Endothelial cell of umbilical vein (primary cell): ENCODE measurements at regions not wholly inside any gene's neighbourhood (a gene's known extent, or its start where the extent isn't known, plus 50 kb on each side); places are given as distances from the start of the nearest gene placed in this dataset.

Source experiments
- BruUV-seq: library from RNA; stranded (reverse); fragments of 400-500 nt; replicated peaks from 2 replicates; lab custom pipeline; 2021; lab: Mats Ljungman, UMichigan
- CTCF ChIA-PET: fragments of 300-600, 350-600 bp; sonication (Branson Sonifier 250); formaldehyde crosslinking; loops from one replicate; lab custom pipeline; 2021; ENCODE audit warnings: antibody characterized with exemption, inconsistent platforms; lab: Charles Lee
- POLR2A ChIA-PET: fragments of 300-600, 350-600 bp; sonication (Branson Sonifier 250); formaldehyde crosslinking; loops from one replicate; lab custom pipeline; 2021; ENCODE audit warnings: antibody characterized with exemption, inconsistent platforms; lab: Charles Lee
- DNase-seq: peaks from one replicate; pipeline ENCODE4 v3.0.0-alpha.2; 2011; ENCODE audit warnings: low read depth, low spot score
- FAIRE-seq: peaks from 2 replicates; lab custom pipeline; 2011; peaks lifted over from hg19 to GRCh38; lab: Jason Lieb, UNC
- H2AFZ ChIP-seq: 2 replicates; pipeline ENCODE4 v1.6.0; 2012; ENCODE audit warnings: low read depth, low read length, control low read depth, inconsistent platforms
- H3K27ac ChIP-seq: 2 replicates; pipeline ENCODE4 v1.5.1; 2011; ENCODE audit warnings: low read depth, mild to moderate bottlenecking, control low read depth, low read length, moderate library complexity; ENCODE audit not compliant: insufficient read depth
- H3K27me3 ChIP-seq, 2 experiments: 2 replicates each; pipeline versions ENCODE4 v1.6.0 to v1.6.1; 2011; ENCODE audit warnings: low read length in 2 of 2, mixed read lengths in 1 of 2; ENCODE audit not compliant: control insufficient read depth in 2 of 2, insufficient read depth in 2 of 2
- H3K36me3 ChIP-seq, 2 experiments: 2 replicates in 1 of 2; 3 replicates in 1 of 2; pipeline ENCODE4 v1.5.1; 2011; ENCODE audit warnings: low read length in 2 of 2, mild to moderate bottlenecking in 1 of 2, moderate library complexity in 1 of 2; ENCODE audit not compliant: control insufficient read depth in 2 of 2, insufficient read depth in 2 of 2; ENCODE audit errors: extremely low read depth in 1 of 2
- H3K4me1 ChIP-seq: 3 replicates; pipeline ENCODE4 v1.5.1; 2011; ENCODE audit warnings: mild to moderate bottlenecking, low read length; ENCODE audit not compliant: control insufficient read depth, insufficient read depth; ENCODE audit errors: extremely low read depth
- H3K4me2 ChIP-seq: 2 replicates; pipeline ENCODE4 v1.6.1; 2011; ENCODE audit warnings: low read length, control low read depth, mixed read lengths; ENCODE audit not compliant: insufficient read depth
- H3K4me3 ChIP-seq, 3 experiments: fragments of 200-600 bp in 1 of 3; sonication (generic), shearing (Covaris generic) in 1 of 3; replicated peaks in 1 of 3; 2 replicates each; pipeline ENCODE4 v1.5.1; 2011 to 2016; ENCODE audit warnings: control low read depth in 3 of 3, low read length in 3 of 3, mild to moderate bottlenecking in 2 of 3, inconsistent platforms in 1 of 3, low read depth in 1 of 3, moderate library complexity in 1 of 3; ENCODE audit not compliant: insufficient read depth in 1 of 3
- H3K79me2 ChIP-seq: 2 replicates; pipeline ENCODE4 v1.6.0; 2012; ENCODE audit warnings: low read length, inconsistent platforms; ENCODE audit not compliant: control insufficient read depth, insufficient read depth
- H3K9ac ChIP-seq: replicated peaks from 2 replicates; pipeline ENCODE3; 2011; ENCODE audit warnings: low read length, control low read depth; ENCODE audit not compliant: insufficient read depth; ENCODE audit errors: extremely low read depth
- H3K9me1 ChIP-seq: replicated peaks from 3 replicates; pipeline ENCODE4 v1.6.0; 2011; ENCODE audit warnings: mild to moderate bottlenecking, low read length; ENCODE audit not compliant: control insufficient read depth, insufficient read depth; ENCODE audit errors: extremely low read depth
- H3K9me3 ChIP-seq: replicated peaks from 2 replicates; pipeline ENCODE4 v1.5.1; 2012; ENCODE audit warnings: low read length, inconsistent platforms; ENCODE audit not compliant: control insufficient read depth, insufficient read depth
- H4K20me1 ChIP-seq: replicated peaks from 2 replicates; pipeline ENCODE3; 2011; ENCODE audit warnings: mild to moderate bottlenecking, low read length; ENCODE audit not compliant: control insufficient read depth, insufficient read depth; ENCODE audit errors: extremely low read depth
- FOS ChIP-seq: IDR thresholded peaks from 2 replicates; pipeline ENCODE4 v1.6.1; 2011; ENCODE audit warnings: mild to moderate bottlenecking, low read length, moderate library complexity, borderline replicate concordance; ENCODE audit not compliant: insufficient read depth
- POLR2AphosphoS5 ChIP-seq: IDR thresholded peaks from 2 replicates; pipeline ENCODE4 v1.6.1; 2012; ENCODE audit warnings: low read depth, mild to moderate bottlenecking, control low read depth, low read length, moderate library complexity; ENCODE audit not compliant: insufficient read depth
- dilution Hi-C: fragments of 300-500 bp; cut with MboI; formaldehyde crosslinking; loops from one replicate; pipeline ENCODE4 v1.15.0; 2019; ENCODE audit warnings: low sequenced_read_pairs; ENCODE audit not compliant: extremely low pct_ligation_motif_present
- intact Hi-C: fragments of 100-400 bp; cut with micrococcal nuclease; formaldehyde crosslinking; loops from one replicate; pipeline ENCODE4 v1.10.0; 2022
- TF ChIP-seq, protein P1 (sequence below): IDR thresholded peaks from 2 replicates; pipeline ENCODE4 v1.6.1; 2011; ENCODE audit not compliant: insufficient read depth, insufficient read length

DNA sequence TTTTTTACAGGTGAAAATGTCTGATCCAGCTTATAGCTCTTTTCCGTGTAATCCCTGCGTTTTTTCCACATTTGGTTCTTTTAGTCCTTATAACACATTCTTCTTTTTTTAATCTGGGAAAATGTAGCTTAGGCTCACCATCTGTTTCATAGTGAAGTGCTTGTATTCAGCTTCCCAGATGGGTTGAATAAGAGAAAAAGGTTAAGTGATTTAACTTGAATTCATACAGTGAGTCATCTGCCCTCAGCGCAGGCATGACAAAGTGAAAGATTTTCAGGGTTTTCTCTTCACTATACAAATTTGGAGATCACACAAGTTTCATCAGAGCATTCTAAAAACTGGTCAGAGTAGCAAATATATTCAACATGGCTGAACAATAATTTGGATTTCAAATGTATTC is 224.8 kb downstream of the SPRY2 start:
- BruUV-seq, result no TSS peak
- no peak overlapping the region for H3K27ac ChIP-seq

DNA sequence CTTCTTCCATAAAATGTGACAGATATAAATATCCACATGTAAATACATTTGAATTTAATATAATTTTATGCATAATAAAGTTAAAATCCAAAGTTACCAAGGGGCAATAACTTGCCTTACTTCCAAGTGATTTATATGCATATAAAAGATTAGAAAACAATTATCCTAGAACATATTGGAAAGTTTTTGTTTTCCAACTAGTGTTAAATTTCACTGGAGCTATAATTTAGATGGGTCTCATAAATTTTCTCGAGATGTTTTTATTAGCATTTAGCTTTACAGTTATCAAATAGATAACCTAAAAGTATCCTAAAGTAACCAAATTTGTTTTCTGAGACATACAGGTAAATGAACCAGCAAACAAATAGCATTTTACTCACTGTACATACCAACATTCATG is 225.3 kb downstream of the SPRY2 start:
- ChIA-PET POLR2A (no interaction called here), CTCF (interaction anchor here (1.0 to 1.9 kb wide), 6 partner anchors 10 to 67 kb away, joined by 3 to 5 read pairs (median 4); no protein-coding TSS in a partner anchor)
- no peak overlapping the region for H3K9ac ChIP-seq
- dilution Hi-C loops, result no loop called here
- TF ChIP-seq POLR2AphosphoS5, result no peak
- no peaks in the 10 kb centered on the region for H3K27me3 ChIP-seq
- no peaks in the 10 kb centered on the region for H3K9me3 ChIP-seq
- no peak overlapping the region for H3K27ac ChIP-seq
- no TSS peak for BruUV-seq
- intact Hi-C loops, result no loop called here
- H3K36me3 ChIP-seq, result no peaks in the 10 kb centered on the region
- no peak for FAIRE-seq
- DNase-seq, result no peak
- no peaks in the 10 kb centered on the region for H4K20me1 ChIP-seq
- no peak overlapping the region for H3K4me2 ChIP-seq
- H2AFZ ChIP-seq, result no peak overlapping the region
- H3K4me3 ChIP-seq, result no peak overlapping the region
- no peaks in the 10 kb centered on the region for H3K79me2 ChIP-seq
- no peaks in the 10 kb centered on the region for H3K4me1 ChIP-seq
- no peaks in the 10 kb centered on the region for H3K9me1 ChIP-seq

More for the DNA sequence above, 224.8 kb downstream of the SPRY2 start:
- no peaks in the 10 kb centered on the region for H3K79me2 ChIP-seq
- TF ChIP-seq, protein P1, sequence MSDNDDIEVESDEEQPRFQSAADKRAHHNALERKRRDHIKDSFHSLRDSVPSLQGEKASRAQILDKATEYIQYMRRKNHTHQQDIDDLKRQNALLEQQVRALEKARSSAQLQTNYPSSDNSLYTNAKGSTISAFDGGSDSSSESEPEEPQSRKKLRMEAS, result no peak
- peak; percentile 34 for TF ChIP-seq FOS
- H3K4me3 ChIP-seq, result no peak overlapping the region
- H2AFZ ChIP-seq, result no peak overlapping the region
- H3K9me3 ChIP-seq, result no peaks in the 10 kb centered on the region
- H3K36me3 ChIP-seq, result no peaks in the 10 kb centered on the region
- intact Hi-C loops, result no loop called here
- ChIA-PET CTCF (interaction anchor here (1.0 to 1.9 kb wide), 7 partner anchors 11 to 437 kb away, joined by 3 to 5 read pairs (median 4); no protein-coding TSS in a partner anchor), POLR2A (no interaction called here)
- no peak overlapping the region for H3K9ac ChIP-seq
- no peak for FAIRE-seq
- H3K4me2 ChIP-seq, result no peak overlapping the region
- H3K27me3 ChIP-seq, result no peaks in the 10 kb centered on the region
- dilution Hi-C loops, result no loop called here
- peak; percentile 10 for DNase-seq
- H3K9me1 ChIP-seq, result no peaks in the 10 kb centered on the region
- no peaks in the 10 kb centered on the region for H3K4me1 ChIP-seq
- no peaks in the 10 kb centered on the region for H4K20me1 ChIP-seq
